ENCODE measurements at regions not wholly inside any gene's neighbourhood (a gene's known extent, or its start where the extent isn't known, plus 50 kb on each side); places are given as distances from the start of the nearest gene placed in this dataset.

DNA sequence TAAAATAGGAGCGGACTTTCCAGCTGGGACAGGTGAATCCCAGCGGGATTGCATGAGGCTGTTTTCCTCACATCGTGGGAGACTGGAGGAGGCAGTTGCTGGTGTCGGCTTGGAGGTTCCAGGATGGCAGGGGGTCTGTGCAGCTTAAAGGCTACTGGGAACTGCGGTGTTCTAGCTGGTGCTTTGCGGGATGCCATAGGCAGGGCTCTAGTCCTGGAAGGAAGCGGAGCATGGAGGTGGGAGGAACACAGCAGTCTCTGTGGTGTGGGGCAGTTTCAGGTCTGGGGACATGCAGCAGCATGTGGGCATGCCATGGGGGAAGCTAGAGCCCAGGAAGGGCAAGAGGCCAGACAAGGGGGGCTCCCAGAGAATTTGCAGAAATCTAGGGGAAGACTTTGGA is 141.5 kb downstream of the NSG2 start:
- Mint-ChIP-seq H3K9me3 (ENCODE audit: low read depth, unreplicated experiment) (no peaks in the 10 kb centered on the region), H3K4me1 (ENCODE audit: low read depth, unreplicated experiment) (no peaks in the 10 kb centered on the region), H3K27ac (ENCODE audit: unreplicated experiment) (no peak overlapping the region), H3K36me3 (ENCODE audit: insufficient read depth, unreplicated experiment) (no peaks in the 10 kb centered on the region), H3K4me3 (ENCODE audit: low read depth, unreplicated experiment) (no peak overlapping the region), H3K27me3 (ENCODE audit: unreplicated experiment) (peaks cover 83% of the 10 kb centered on the region)
- no TSS peak for BruUV-seq (replicated peaks)
- no peak for DNase-seq
- CTCF ChIA-PET: interaction anchor here (0.6 kb wide), 2 partner anchors 146 to 302 kb away, joined by 3 to 4 read pairs; no protein-coding TSS in a partner anchor
- TF ChIP-seq CTCF (IDR thresholded peaks at IDR 0.05; ENCODE audit: unreplicated experiment): no peak
- intact Hi-C loops (cut with micrococcal nuclease; ENCODE audit: unreplicated experiment): no loop called here

- CTCF ChIA-PET: interaction anchor here (0.6 kb wide), 3 partner anchors 50 to 303 kb away, joined by 3 to 4 read pairs (median 3); no protein-coding TSS in a partner anchor
- Mint-ChIP-seq H3K4me1 (ENCODE audit: low read depth, unreplicated experiment) (no peaks in the 10 kb centered on the region), H3K9me3 (ENCODE audit: low read depth, unreplicated experiment) (no peaks in the 10 kb centered on the region), H3K4me3 (ENCODE audit: low read depth, unreplicated experiment) (no peak overlapping the region), H3K27ac (ENCODE audit: unreplicated experiment) (no peak overlapping the region), H3K36me3 (ENCODE audit: insufficient read depth, unreplicated experiment) (no peaks in the 10 kb centered on the region), H3K27me3 (ENCODE audit: unreplicated experiment) (peaks cover 83% of the 10 kb centered on the region)
- DNase-seq: no peak
- intact Hi-C loops (cut with micrococcal nuclease; ENCODE audit: unreplicated experiment): no loop called here
- no peak for TF ChIP-seq CTCF (IDR thresholded peaks at IDR 0.05; ENCODE audit: unreplicated experiment)
- no TSS peak for BruUV-seq (replicated peaks)
Measured at GRCh38 chr5:174187481-174187880, 142.0 kb downstream of the NSG2 start.

GRCh38 chr5:174188295-174188694 is 142.8 kb downstream of the NSG2 start:
- no peaks in the 10 kb centered on the region for H3K4me1 Mint-ChIP-seq (ENCODE audit: low read depth, unreplicated experiment)
- H3K4me3 Mint-ChIP-seq (ENCODE audit: low read depth, unreplicated experiment): no peak overlapping the region
- peaks cover 88% of the 10 kb centered on the region for H3K27me3 Mint-ChIP-seq (ENCODE audit: unreplicated experiment)
- CTCF ChIA-PET: interaction anchor here (0.6 kb wide), 2 partner anchors 49 to 64 kb away, joined by 3 to 5 read pairs; no protein-coding TSS in a partner anchor
- no peak for TF ChIP-seq CTCF (IDR thresholded peaks at IDR 0.05; ENCODE audit: unreplicated experiment)
- no TSS peak for BruUV-seq (replicated peaks)
- H3K9me3 Mint-ChIP-seq (ENCODE audit: low read depth, unreplicated experiment): no peaks in the 10 kb centered on the region
- H3K27ac Mint-ChIP-seq (ENCODE audit: unreplicated experiment): no peak overlapping the region
- H3K36me3 Mint-ChIP-seq (ENCODE audit: insufficient read depth, unreplicated experiment): no peaks in the 10 kb centered on the region
- no peak for DNase-seq
- intact Hi-C loops (cut with micrococcal nuclease; ENCODE audit: unreplicated experiment): no loop called here

DNA sequence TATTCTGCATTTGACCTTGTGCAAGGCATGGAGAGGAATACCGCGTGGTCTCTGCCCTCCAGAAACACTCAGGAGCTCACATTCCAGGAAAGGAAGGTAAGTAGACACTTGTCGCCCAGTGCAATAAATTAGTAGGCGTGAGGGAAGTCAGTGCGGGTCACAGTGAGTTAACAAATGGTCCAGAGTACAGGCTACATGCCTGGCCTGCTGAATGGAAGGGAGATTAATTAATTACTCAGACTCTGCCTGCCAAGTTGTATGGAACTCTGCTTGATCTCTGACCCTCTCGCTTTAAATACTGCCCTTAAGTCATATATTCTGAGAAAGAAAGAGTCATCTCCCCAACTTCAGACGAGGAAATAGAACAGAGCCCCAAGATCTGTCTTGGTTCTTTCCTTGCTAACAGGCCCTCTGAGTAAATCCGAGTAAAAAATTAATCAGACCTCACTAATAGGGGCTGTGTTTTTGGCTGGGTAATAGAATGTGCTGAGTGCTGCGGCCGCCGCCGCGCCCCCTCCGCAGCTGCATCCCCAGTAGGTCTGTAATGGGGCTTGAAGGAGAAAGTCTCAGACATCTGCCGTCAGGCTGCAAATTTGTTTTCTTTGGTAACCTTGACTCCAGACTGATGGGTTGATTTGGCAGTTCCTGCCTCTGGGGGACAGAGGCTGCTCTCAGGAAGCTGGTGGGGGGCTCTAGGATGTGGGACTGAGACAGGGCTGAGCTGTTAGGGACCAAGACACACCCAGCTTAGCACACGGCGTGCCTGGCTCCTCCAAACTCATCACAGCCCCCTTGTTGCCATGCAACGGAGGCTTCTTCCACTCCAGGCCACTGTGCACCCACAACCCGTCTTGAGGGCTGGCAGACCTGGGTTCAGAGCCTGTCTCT is 144.4 kb downstream of the NSG2 start:
- H3K4me1 Mint-ChIP-seq (ENCODE audit: low read depth, unreplicated experiment): no peaks in the 10 kb centered on the region

More for the DNA sequence above, 144.4 kb downstream of the NSG2 start:
- no TSS peak for BruUV-seq (replicated peaks)
- Mint-ChIP-seq H3K27ac (ENCODE audit: unreplicated experiment) (no peak overlapping the region), H3K27me3 (ENCODE audit: unreplicated experiment) (peaks cover 92% of the 10 kb centered on the region), H3K36me3 (ENCODE audit: insufficient read depth, unreplicated experiment) (no peaks in the 10 kb centered on the region), H3K4me3 (ENCODE audit: low read depth, unreplicated experiment) (no peak overlapping the region), H3K9me3 (ENCODE audit: low read depth, unreplicated experiment) (no peaks in the 10 kb centered on the region)
- no peak for TF ChIP-seq CTCF (IDR thresholded peaks at IDR 0.05; ENCODE audit: unreplicated experiment)
- intact Hi-C loops (cut with micrococcal nuclease; ENCODE audit: unreplicated experiment): no loop called here
- no peak for DNase-seq
- CTCF ChIA-PET: no interaction called here

Data from Calu3 (cell line).